GM18861 (cell line): ENCODE measurements at regions not wholly inside any gene's neighbourhood (a gene's known extent, or its start where the extent isn't known, plus 50 kb on each side); places are given as distances from the start of the nearest gene placed in this dataset.

Experiments
- ATAC-seq: cut with Tn5 transposase; IDR thresholded peaks from one replicate; pipeline ENCODE4 v1.9.1; 2021; ENCODE audit not compliant: unreplicated experiment

DNA sequence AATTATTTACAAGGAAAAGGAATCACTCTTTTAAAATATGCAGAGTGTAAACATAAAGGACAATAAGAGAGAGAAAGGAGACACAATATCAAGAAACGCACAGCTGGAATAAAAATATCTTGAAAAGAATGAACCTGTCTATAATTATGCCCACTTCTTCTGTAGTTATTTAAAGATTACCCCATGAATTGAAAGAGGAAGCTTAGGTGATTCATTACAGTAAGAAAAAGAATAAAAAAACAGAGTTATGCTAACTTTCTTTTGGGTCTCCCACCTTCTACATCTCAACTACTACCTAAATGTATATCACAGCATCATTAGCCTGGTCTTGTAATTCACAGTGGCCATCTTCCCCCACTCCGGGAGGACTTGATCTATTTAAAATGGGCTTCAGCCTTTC, 182.1 kb downstream of the MRPL39 start:
- ATAC-seq = no peak

GRCh38 chr21:25424634-25425033, 182.6 kb downstream of the MRPL39 start:
- no peak for ATAC-seq

DNA sequence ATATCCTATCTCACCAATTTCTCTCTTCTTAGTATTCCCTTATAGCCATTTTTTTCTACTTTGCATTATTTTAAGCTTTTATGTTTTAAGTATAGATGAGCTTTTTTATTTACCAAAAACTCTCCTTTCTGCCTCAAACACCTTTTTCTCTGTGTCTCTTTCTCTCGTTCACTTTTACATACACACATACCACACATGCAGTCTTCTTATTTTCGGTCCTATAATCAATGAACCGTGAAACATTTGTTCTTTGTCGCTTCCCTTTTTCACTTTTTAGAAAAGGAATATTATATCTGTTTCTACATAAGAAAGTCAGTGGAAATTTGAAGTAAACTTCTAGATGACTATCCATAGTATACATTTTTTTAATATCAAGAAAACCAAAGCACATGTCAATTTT, 183.2 kb downstream of the MRPL39 start:
- no peak for ATAC-seq

GRCh38 chr21:25422610-25423608, 184.4 kb downstream of the MRPL39 start:
- peak; percentile 28 for ATAC-seq

GRCh38 chr21:25421321-25422028, 185.8 kb downstream of the MRPL39 start:
- peak; percentile 61 for ATAC-seq

GRCh38 chr21:25420831-25421230, 186.4 kb downstream of the MRPL39 start:
- ATAC-seq = no peak

DNA sequence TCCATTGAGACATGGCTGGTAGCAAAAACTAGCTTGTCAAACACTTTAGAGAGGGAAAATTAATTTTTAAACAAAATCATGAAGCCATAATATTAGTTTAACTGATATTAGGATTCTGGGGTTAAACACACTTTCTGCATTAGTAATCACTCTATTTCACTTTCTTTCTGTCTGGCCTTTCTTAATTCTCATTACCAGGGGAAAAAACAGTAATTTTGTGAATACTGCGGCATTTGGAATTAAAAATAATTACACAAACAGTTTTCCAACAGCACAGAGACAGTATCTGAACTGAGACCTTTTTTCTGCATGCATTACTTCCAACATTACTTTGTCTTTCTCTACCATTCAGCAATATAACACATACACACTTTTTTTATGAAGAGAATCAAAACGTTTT, 190.6 kb downstream of the MRPL39 start:
- ATAC-seq = no peak

DNA sequence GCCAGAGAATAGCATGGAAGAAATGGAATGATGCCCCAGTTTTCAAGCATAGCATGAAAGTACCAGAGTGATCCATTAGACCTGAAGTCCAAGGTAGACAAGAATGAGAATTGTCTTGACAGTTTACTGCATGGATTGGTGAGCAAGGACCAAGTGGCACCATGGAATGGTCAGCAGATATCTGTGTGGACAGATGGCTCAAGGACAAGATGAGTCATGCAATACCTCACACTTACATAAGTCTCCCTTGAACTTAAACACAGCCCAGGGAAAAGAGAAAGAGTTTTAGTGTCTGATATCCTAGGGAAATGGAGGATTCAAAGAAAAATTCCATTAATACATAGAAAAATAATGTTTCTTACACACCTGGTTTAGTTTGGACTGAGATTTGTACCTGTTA, 195.2 kb downstream of the MRPL39 start:
- no peak for ATAC-seq

DNA sequence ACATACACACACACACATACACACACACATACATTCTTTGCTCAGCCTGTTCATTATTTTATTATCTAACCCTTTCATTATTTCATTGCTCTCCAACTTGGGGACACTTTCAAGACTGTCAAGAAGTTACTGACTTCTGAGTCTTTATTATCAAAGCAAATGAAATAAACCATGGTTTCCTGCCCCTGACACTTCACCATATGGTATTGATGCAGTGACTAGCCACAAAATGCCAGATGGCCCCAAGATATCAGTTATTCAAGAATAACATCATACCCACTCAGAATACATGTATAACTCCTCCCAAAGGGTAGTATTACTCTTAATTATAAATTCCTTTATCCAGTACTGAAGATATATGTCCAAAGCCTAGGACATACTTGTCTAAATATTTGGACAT, 197.3 kb downstream of the MRPL39 start:
- ATAC-seq = no peak

DNA sequence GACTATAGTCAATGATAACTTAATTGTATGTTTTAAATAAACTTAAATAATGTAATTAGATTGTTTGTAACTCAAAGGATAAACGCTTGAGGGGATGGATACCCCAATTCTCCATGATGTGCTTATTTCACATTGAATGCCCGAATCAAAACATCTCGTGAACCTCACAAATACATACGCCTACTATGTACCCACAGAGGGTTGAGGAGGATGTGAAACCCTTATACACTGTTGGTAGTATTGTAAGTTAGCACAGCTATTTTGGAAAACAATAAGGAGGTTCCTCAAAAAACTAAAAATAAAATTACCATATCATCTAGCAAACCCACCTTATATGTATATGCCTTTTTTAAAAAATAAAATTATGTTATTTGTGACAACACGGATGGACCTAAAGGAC, 198.6 kb downstream of the MRPL39 start:
- no peak for ATAC-seq

- no peak for ATAC-seq
Observed at GRCh38 chr21:25406887-25407579, 200.2 kb downstream of the MRPL39 start.

GRCh38 chr21:25405984-25406383, 201.3 kb downstream of the MRPL39 start:
- ATAC-seq = no peak

- no peak for ATAC-seq
Observed at GRCh38 chr21:25402134-25402961, 204.9 kb downstream of the MRPL39 start.

DNA sequence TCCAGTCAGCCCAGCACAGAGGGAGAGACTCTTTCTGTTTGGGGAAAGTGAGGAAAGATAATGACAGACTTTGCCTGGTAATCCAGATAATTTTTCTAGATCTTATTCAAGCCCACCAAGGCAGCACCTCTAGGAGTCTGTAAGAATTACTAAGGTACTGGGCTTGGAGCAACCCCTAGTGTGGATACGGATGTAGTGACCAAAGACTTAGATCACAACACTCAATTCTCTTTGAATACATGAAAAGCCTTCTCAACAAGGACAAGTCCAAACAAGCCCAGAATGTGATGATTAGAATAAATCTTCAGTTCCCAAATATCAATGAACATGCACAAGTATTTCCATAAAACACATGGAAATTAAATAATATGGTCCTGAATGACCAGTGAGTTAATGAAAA, 206.9 kb downstream of the MRPL39 start:
- no peak for ATAC-seq

GRCh38 chr21:25398630-25399029, 208.7 kb downstream of the MRPL39 start:
- no peak for ATAC-seq

DNA sequence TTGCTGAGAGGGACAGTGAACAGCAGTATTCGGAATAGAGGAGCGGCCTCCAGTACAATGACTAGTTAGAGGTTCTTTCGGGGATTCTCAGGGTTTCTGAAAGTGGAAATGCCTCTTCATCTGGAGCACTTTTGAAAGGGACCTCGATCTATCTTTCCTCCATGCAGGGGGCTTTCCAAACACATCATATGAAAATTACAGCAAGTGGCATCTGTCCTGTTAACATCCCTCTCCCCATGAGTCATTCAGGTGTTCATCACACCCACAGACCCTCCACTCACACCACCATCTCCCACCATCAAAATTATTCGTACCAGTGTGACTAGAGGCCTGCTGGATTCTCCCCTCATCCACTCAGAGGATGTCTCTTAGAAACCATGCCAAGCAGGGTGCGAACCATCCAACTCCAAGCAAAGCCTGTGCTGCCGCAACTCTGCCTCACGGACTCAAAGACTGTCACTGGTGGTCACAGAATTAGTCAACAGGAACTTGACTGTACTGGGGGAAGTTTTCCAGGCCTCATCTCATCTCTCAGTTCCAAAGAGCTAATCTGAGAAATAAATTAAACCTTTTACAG, 211.1 kb downstream of the MRPL39 start:
- ATAC-seq = peak; percentile 83

DNA sequence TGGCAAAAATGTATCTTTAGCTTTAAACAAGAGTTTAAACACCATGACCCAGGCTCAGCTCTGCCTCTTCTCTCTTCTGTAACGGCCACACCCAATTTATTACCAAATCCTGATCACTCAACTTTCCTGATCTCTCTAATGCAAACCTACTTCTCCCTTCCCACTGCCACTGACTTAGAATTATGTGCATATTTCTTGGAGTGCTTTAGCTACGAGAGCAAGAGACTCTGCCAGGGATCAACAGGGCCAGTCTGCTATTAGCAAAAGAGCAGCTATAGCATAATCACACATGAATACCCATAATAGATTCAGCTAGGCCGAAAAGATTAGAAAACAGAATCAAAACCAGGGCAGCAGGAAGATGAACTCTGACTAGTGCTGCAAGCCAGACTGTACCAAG, 215.5 kb downstream of the MRPL39 start:
- ATAC-seq = no peak

DNA sequence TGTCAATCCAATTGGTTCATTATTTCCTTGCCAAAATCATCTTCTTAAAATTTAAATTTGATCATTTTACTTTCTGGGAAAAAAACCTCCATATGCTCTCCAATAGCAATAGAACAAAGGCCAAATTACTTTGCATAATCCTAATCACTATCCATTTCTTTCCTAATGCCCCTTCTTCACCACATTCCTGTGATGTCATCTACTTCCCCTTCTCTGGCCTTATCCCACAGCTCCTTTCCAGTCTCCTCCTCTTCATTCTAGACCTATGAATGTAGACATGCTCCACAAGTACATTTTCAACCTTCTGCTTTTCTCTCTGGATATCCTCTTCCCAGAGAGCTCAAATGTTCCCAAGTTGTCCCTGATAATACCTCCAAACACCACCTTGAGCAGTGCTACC, 216.6 kb downstream of the MRPL39 start:
- no peak for ATAC-seq

DNA sequence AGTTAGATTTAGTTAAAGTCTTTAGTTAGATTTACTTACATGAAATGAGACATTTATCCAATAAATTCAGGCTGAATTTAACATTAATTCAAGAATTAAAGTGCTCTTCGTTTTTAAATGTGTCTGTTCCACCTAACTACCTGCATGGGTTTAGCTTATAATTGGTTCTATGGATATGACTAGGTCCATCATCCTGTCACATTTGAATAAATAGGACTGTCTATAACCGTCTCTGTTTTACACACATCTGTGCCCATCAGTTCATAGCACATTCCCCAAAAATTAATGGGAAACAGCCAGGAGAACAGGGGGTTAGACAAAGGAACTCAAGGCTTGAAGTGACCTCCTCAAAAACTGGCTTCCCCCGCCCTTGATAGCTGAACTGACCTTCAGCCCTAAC, 219.6 kb downstream of the MRPL39 start:
- no peak for ATAC-seq

DNA sequence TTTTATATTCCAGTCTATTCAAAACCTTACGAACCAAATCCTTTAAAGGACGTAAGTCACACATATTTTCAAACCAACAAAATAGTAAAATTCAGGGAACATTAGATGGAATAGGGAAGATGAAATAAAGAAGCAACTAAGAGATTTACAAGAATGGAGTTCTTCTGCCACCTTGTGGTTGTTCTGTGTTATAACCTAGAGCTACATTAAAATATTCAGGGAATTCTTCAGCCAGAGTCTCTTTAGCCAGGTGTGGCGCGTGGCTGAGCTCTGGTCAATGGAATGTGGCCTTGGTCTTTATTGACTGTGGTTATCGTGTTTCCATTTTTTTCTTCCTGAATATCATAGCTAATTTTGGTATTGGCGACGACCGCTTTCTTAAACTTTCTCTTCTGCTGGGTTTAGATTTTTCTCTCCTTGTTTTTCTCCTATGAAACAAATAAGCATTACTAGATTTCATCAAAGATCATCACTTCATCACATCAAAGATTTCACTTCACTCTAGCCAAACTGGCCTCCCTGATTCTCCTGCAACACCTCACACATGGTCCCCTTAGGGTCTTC, 221.3 kb downstream of the MRPL39 start:
- no peak for ATAC-seq
